GM12878 (cell line): ENCODE measurements at regions not wholly inside any gene's neighbourhood (a gene's known extent, or its start where the extent isn't known, plus 50 kb on each side); places are given as distances from the start of the nearest gene placed in this dataset.

ENCODE experiments used
- ATAC-seq: fragments of 200-7000 bp; cut with Tn5 transposase; 3 replicates; pipeline ENCODE4 v1.9.1; 2020; ENCODE audit warnings: mild to moderate bottlenecking, moderate library complexity
- BruUV-seq: library from RNA; stranded (reverse); fragments of 400-500 nt; replicated peaks from 2 replicates; lab custom pipeline; 2021; lab: Mats Ljungman, UMichigan
- CTCF ChIA-PET: fragments of 300-600 bp; sonication (Branson Sonifier 250); formaldehyde crosslinking; extraction: SDS; loops from one replicate; lab custom pipeline; 2021; ENCODE audit warnings: inconsistent platforms; lab: Yijun Ruan, JAX
- POLR2A ChIA-PET: fragments of 350-600 bp; formaldehyde crosslinking; extraction: SDS; loops from one replicate; lab custom pipeline; 2021; ENCODE audit warnings: inconsistent platforms; lab: Charles Lee
- RAD21 ChIA-PET: fragments of 300-600 bp; sonication (Branson Sonifier 250); formaldehyde crosslinking; loops from one replicate; lab custom pipeline; 2023; ENCODE audit warnings: antibody characterized with exemption; ENCODE audit not compliant: unreplicated experiment; lab: Charles Lee
- SMC1A ChIA-PET: fragments of 300-600 bp; sonication (Branson Sonifier 250); formaldehyde crosslinking; loops from one replicate; lab custom pipeline; 2023; ENCODE audit not compliant: unreplicated experiment, uncharacterized antibody; lab: Charles Lee
- DNase-seq: peaks from one replicate; pipeline ENCODE4 v3.0.0-alpha.2; 2011; ENCODE audit warnings: low read depth, low spot score
- FAIRE-seq: peaks from 3 replicates; lab custom pipeline; 2011; peaks lifted over from hg19 to GRCh38; lab: Jason Lieb, UNC
- H2AFZ ChIP-seq: 2 replicates; pipeline ENCODE4 v1.6.0; 2011; ENCODE audit warnings: low read depth, low read length, control low read depth; ENCODE audit not compliant: control insufficient read depth
- H3K27ac ChIP-seq: 2 replicates; pipeline ENCODE4 v1.5.1; 2011; ENCODE audit warnings: control low read depth; ENCODE audit not compliant: control insufficient read depth, insufficient read depth
- H3K27me3 ChIP-seq, 2 experiments: replicated peaks in 1 of 2; 2 replicates each; pipeline versions ENCODE4 v1.6.0 to v1.6.1; 2011; ENCODE audit warnings: low read length in 1 of 2; ENCODE audit not compliant: control insufficient read depth in 2 of 2, insufficient read depth in 2 of 2
- H3K36me3 ChIP-seq, 2 experiments: 2 replicates each; pipeline ENCODE4 v1.5.1; 2011; ENCODE audit warnings: low read length in 1 of 2; ENCODE audit not compliant: control insufficient read depth in 2 of 2, insufficient read depth in 2 of 2
- H3K4me1 ChIP-seq: 2 replicates; pipeline ENCODE4 v1.6.1; 2011; ENCODE audit warnings: mild to moderate bottlenecking, low read length, moderate library complexity, mixed read lengths; ENCODE audit not compliant: control insufficient read depth, insufficient read depth
- H3K4me2 ChIP-seq: 2 replicates; pipeline ENCODE4 v1.6.0; 2011; ENCODE audit warnings: control low read depth; ENCODE audit not compliant: control insufficient read depth, insufficient read depth
- H3K4me3 ChIP-seq: fragments of 200-600 bp; sonication (generic); 2 replicates; pipeline ENCODE4 v1.5.1; 2016
- H3K79me2 ChIP-seq: 2 replicates; pipeline ENCODE4 v1.6.0; 2011; ENCODE audit warnings: low read length; ENCODE audit not compliant: control insufficient read depth, insufficient read depth
- H3K9ac ChIP-seq: 2 replicates; pipeline ENCODE4 v1.8.0; 2011; ENCODE audit warnings: low read length, control low read depth, mixed read lengths; ENCODE audit not compliant: control insufficient read depth, insufficient read depth
- H3K9me3 ChIP-seq: replicated peaks from 3 replicates; pipeline ENCODE4 v1.5.1; 2011; ENCODE audit warnings: mild to moderate bottlenecking, low read length; ENCODE audit not compliant: control insufficient read depth, insufficient read depth
- H4K20me1 ChIP-seq: 2 replicates; pipeline ENCODE4 v1.6.0; 2011; ENCODE audit not compliant: control insufficient read depth, insufficient read depth
- E2F8 ChIP-seq: fragments of 450-650 bp; IDR thresholded peaks from 2 replicates; pipeline ENCODE4 v1.6.1; 2018; ENCODE audit warnings: mild to moderate bottlenecking, low read depth, moderate library complexity; ENCODE audit not compliant: partially characterized antibody
- LARP7 ChIP-seq: fragments of 450-650 bp; IDR thresholded peaks from 2 replicates; pipeline ENCODE4 v1.6.1; 2017; ENCODE audit warnings: mild to moderate bottlenecking
- MEF2A ChIP-seq: IDR thresholded peaks from 2 replicates; pipeline ENCODE4 v1.6.1; 2011; ENCODE audit warnings: low read depth, mild to moderate bottlenecking, low read length, moderate library complexity; ENCODE audit not compliant: insufficient read depth
- NFIC ChIP-seq: IDR thresholded peaks from 2 replicates; pipeline ENCODE4 v1.6.1; 2012; ENCODE audit warnings: low read depth, mild to moderate bottlenecking, inconsistent platforms, low read length, moderate library complexity
- RELB ChIP-seq: fragments of 450-650 bp; IDR thresholded peaks from 2 replicates; pipeline ENCODE4 v1.6.1; 2017; ENCODE audit warnings: low read depth, mild to moderate bottlenecking, moderate library complexity
- ZBED1 ChIP-seq: IDR thresholded peaks from 2 replicates; pipeline ENCODE4 v1.6.1; 2016; ENCODE audit warnings: borderline replicate concordance
- ZBTB4 ChIP-seq: fragments of 450-650 bp; formaldehyde crosslinking; IDR thresholded peaks from 2 replicates; pipeline ENCODE4 v1.4.0; 2022; ENCODE audit warnings: mild to moderate bottlenecking, moderate library complexity
- WGBS: methylation state at CpG from one replicate; pipeline ENCODE4 v1.1.6; 2016; ENCODE audit warnings: low lambda C conversion rate; ENCODE audit not compliant: insufficient replicate concordance, insufficient coverage; ENCODE audit errors: missing lambda C conversion rate; 5-methylcytosine and 5-hydroxymethylcytosine counted together
- in situ Hi-C: fragments of 300-500 bp; cut with MboI; formaldehyde crosslinking; loops from 9 replicates; pipeline ENCODE4 v1.14.3; 2018; ENCODE audit warnings: mixed read lengths
- intact Hi-C: fragments of 100-400 bp; cut with micrococcal nuclease; formaldehyde crosslinking; loops from one replicate; pipeline ENCODE4 v1.14.2; 2022; ENCODE audit not compliant: unreplicated experiment

- TF ChIP-seq ZBTB4 (CRISPR knock-in tag), result no peak
These were observed 86.3 kb upstream of the STEAP1B start (continued) for GRCh38 chr7:22586101-22586785.

- Histone ChIP-seq H3K27ac (no peak overlapping the region), H3K79me2 (no peaks in the 10 kb centered on the region), H3K9me3 (no peaks in the 10 kb centered on the region; the same call in 2 of the 3 replicates), H3K9ac (no peak overlapping the region), H2AFZ (no peak overlapping the region), H3K36me3 (no peaks in the 10 kb centered on the region), H3K4me1 (peaks cover 11% of the 10 kb centered on the region), H3K4me2 (peak overlapping the region; percentile 27; the same call in 1 of the 2 replicates), H4K20me1 (no peaks in the 10 kb centered on the region), H3K27me3 (peaks cover 1 to 9% of the 10 kb centered on the region in 2 experiments; a peak in 3 of 4 replicates), H3K4me3 (no peak overlapping the region)
- in situ Hi-C loops, result no loop called here
- DNase-seq (no peak), FAIRE-seq (no peak), ATAC-seq (no peak)
- WGBS, result 0% methylated on average over 1 of the region's 1 CpG
- ChIA-PET POLR2A (no interaction called here), CTCF (interaction anchor here (1.4 kb wide), 1 partner anchor 24 kb away, joined by 4 read pairs; no protein-coding TSS in a partner anchor), RAD21 (no interaction called here), SMC1A (interaction anchor here (1.1 kb wide), 1 partner anchor 11 kb away, joined by 3 read pairs; no protein-coding TSS in a partner anchor)
- no TSS peak for BruUV-seq
- intact Hi-C loops, result no loop called here
- TF ChIP-seq NFIC (peak; percentile 61), ZBED1 (no peak), ZBTB4 (CRISPR knock-in tag) (no peak), LARP7 (no peak), E2F8 (no peak), MEF2A (peak; percentile 92), RELB (no peak)
These were observed 84.2 kb upstream of the STEAP1B start for GRCh38 chr7:22584179-22584578.
